HepG2 (cell line): ENCODE measurements at regions not wholly inside any gene's neighbourhood (a gene's known extent, or its start where the extent isn't known, plus 50 kb on each side); places are given as distances from the start of the nearest gene placed in this dataset.

Experiments used
- HOXA7 ChIP-seq: sonication (generic); formaldehyde crosslinking; IDR thresholded peaks from 2 replicates; pipeline ENCODE4 v1.8.1; 2022; ENCODE audit warnings: mild to moderate bottlenecking, missing genetic modification reagents, moderate library complexity
- YY1 ChIP-seq: IDR thresholded peaks from 2 replicates; pipeline ENCODE4 v1.6.1; 2011; ENCODE audit warnings: low read length, low read depth, moderate library complexity, mild to moderate bottlenecking; ENCODE audit not compliant: insufficient read depth, insufficient replicate concordance
- ZNF335 ChIP-seq: sonication (generic); formaldehyde crosslinking; IDR thresholded peaks from 2 replicates; pipeline ENCODE4 v1.4.0; 2020; ENCODE audit warnings: missing genetic modification reagents
- ZNF574 ChIP-seq: sonication (generic); formaldehyde crosslinking; IDR thresholded peaks from 2 replicates; pipeline ENCODE4 v1.4.0; 2020; ENCODE audit warnings: missing genetic modification reagents
- TF ChIP-seq, protein P1 (sequence below): sonication (generic); formaldehyde crosslinking; IDR thresholded peaks from 2 replicates; pipeline ENCODE4 v1.5.0; 2020; ENCODE audit warnings: mild to moderate bottlenecking, missing genetic modification reagents, moderate library complexity

DNA sequence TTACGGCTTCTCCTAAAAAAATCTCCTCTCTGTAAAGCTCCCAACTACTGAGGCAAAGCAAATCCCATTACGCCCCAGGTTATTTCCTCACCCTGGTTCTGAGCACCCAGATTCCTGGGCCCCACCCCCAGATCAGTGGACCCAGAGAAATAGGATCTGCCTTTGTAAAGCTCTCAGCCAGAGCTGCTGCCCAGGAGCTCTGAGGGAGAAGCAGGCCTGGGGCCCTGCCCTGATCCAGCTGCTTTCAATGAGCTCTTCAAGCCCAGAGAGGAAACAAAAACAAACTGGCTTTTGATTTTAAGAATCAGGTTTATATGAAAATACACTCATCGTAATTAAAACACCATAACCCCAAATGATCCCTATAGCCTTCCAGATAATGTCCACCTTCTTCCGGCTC, 124.5 kb downstream of the C5orf15 start:
- TF ChIP-seq ZNF574 (CRISPR knock-in tag): no peak
- no peak for TF ChIP-seq HOXA7
- TF ChIP-seq, protein P1, sequence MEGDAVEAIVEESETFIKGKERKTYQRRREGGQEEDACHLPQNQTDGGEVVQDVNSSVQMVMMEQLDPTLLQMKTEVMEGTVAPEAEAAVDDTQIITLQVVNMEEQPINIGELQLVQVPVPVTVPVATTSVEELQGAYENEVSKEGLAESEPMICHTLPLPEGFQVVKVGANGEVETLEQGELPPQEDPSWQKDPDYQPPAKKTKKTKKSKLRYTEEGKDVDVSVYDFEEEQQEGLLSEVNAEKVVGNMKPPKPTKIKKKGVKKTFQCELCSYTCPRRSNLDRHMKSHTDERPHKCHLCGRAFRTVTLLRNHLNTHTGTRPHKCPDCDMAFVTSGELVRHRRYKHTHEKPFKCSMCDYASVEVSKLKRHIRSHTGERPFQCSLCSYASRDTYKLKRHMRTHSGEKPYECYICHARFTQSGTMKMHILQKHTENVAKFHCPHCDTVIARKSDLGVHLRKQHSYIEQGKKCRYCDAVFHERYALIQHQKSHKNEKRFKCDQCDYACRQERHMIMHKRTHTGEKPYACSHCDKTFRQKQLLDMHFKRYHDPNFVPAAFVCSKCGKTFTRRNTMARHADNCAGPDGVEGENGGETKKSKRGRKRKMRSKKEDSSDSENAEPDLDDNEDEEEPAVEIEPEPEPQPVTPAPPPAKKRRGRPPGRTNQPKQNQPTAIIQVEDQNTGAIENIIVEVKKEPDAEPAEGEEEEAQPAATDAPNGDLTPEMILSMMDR: no peak
- no peak for TF ChIP-seq YY1
- no peak for TF ChIP-seq ZNF335 (CRISPR knock-in tag)
